GM12878 (cell line): ENCODE measurements at regions not wholly inside any gene's neighbourhood (a gene's known extent, or its start where the extent isn't known, plus 50 kb on each side); places are given as distances from the start of the nearest gene placed in this dataset.

Experiments used
- ATAC-seq: fragments of 200-7000 bp; cut with Tn5 transposase; 3 replicates; pipeline ENCODE4 v1.9.1; 2020; ENCODE audit warnings: mild to moderate bottlenecking, moderate library complexity
- BruUV-seq: library from RNA; stranded (reverse); fragments of 400-500 nt; replicated peaks from 2 replicates; lab custom pipeline; 2021; lab: Mats Ljungman, UMichigan
- CTCF ChIA-PET: fragments of 300-600 bp; sonication (Branson Sonifier 250); formaldehyde crosslinking; extraction: SDS; loops from one replicate; lab custom pipeline; 2021; ENCODE audit warnings: inconsistent platforms; lab: Yijun Ruan, JAX
- POLR2A ChIA-PET: fragments of 350-600 bp; formaldehyde crosslinking; extraction: SDS; loops from one replicate; lab custom pipeline; 2021; ENCODE audit warnings: inconsistent platforms; lab: Charles Lee
- RAD21 ChIA-PET: fragments of 300-600 bp; sonication (Branson Sonifier 250); formaldehyde crosslinking; loops from one replicate; lab custom pipeline; 2023; ENCODE audit warnings: antibody characterized with exemption; ENCODE audit not compliant: unreplicated experiment; lab: Charles Lee
- SMC1A ChIA-PET: fragments of 300-600 bp; sonication (Branson Sonifier 250); formaldehyde crosslinking; loops from one replicate; lab custom pipeline; 2023; ENCODE audit not compliant: unreplicated experiment, uncharacterized antibody; lab: Charles Lee
- DNase-seq: peaks from one replicate; pipeline ENCODE4 v3.0.0-alpha.2; 2011; ENCODE audit warnings: low read depth, low spot score
- FAIRE-seq: peaks from 3 replicates; lab custom pipeline; 2011; peaks lifted over from hg19 to GRCh38; lab: Jason Lieb, UNC
- H2AFZ ChIP-seq: 2 replicates; pipeline ENCODE4 v1.6.0; 2011; ENCODE audit warnings: low read depth, low read length, control low read depth; ENCODE audit not compliant: control insufficient read depth
- H3K27ac ChIP-seq: 2 replicates; pipeline ENCODE4 v1.5.1; 2011; ENCODE audit warnings: control low read depth; ENCODE audit not compliant: control insufficient read depth, insufficient read depth
- H3K27me3 ChIP-seq, 2 experiments: replicated peaks in 1 of 2; 2 replicates each; pipeline versions ENCODE4 v1.6.0 to v1.6.1; 2011; ENCODE audit warnings: low read length in 1 of 2; ENCODE audit not compliant: control insufficient read depth in 2 of 2, insufficient read depth in 2 of 2
- H3K36me3 ChIP-seq, 2 experiments: 2 replicates each; pipeline ENCODE4 v1.5.1; 2011; ENCODE audit warnings: low read length in 1 of 2; ENCODE audit not compliant: control insufficient read depth in 2 of 2, insufficient read depth in 2 of 2
- H3K4me1 ChIP-seq: 2 replicates; pipeline ENCODE4 v1.6.1; 2011; ENCODE audit warnings: mild to moderate bottlenecking, low read length, moderate library complexity, mixed read lengths; ENCODE audit not compliant: control insufficient read depth, insufficient read depth
- H3K4me2 ChIP-seq: 2 replicates; pipeline ENCODE4 v1.6.0; 2011; ENCODE audit warnings: control low read depth; ENCODE audit not compliant: control insufficient read depth, insufficient read depth
- H3K4me3 ChIP-seq: fragments of 200-600 bp; sonication (generic); 2 replicates; pipeline ENCODE4 v1.5.1; 2016
- H3K79me2 ChIP-seq: 2 replicates; pipeline ENCODE4 v1.6.0; 2011; ENCODE audit warnings: low read length; ENCODE audit not compliant: control insufficient read depth, insufficient read depth
- H3K9ac ChIP-seq: 2 replicates; pipeline ENCODE4 v1.8.0; 2011; ENCODE audit warnings: low read length, control low read depth, mixed read lengths; ENCODE audit not compliant: control insufficient read depth, insufficient read depth
- H3K9me3 ChIP-seq: replicated peaks from 3 replicates; pipeline ENCODE4 v1.5.1; 2011; ENCODE audit warnings: mild to moderate bottlenecking, low read length; ENCODE audit not compliant: control insufficient read depth, insufficient read depth
- H4K20me1 ChIP-seq: 2 replicates; pipeline ENCODE4 v1.6.0; 2011; ENCODE audit not compliant: control insufficient read depth, insufficient read depth
- ASH2L ChIP-seq: fragments of 300-600, 200-600 bp; sonication (generic); IDR thresholded peaks from 2 replicates; pipeline ENCODE4 v1.6.1; 2017; ENCODE audit warnings: low read depth, mild to moderate bottlenecking, borderline replicate concordance
- BCL11A ChIP-seq: IDR thresholded peaks from 2 replicates; pipeline ENCODE4 v1.6.1; 2011; ENCODE audit warnings: low read depth, low read length
- BCL3 ChIP-seq: IDR thresholded peaks from 2 replicates; pipeline ENCODE4 v1.6.1; 2011; ENCODE audit warnings: borderline replicate concordance, low read depth, mild to moderate bottlenecking, moderate library complexity, low read length; ENCODE audit not compliant: insufficient read depth, poor library complexity, severe bottlenecking
- HDAC2 ChIP-seq: fragments of 200-600 bp; sonication (generic); IDR thresholded peaks from 2 replicates; pipeline ENCODE4 v1.6.1; 2017
- RAD51 ChIP-seq: fragments of 450-650 bp; IDR thresholded peaks from 2 replicates; pipeline ENCODE4 v1.6.1; 2016; ENCODE audit warnings: moderate library complexity, mild to moderate bottlenecking, inconsistent platforms
- SMAD5 ChIP-seq: IDR thresholded peaks from 2 replicates; pipeline ENCODE4 v1.6.1; 2016; ENCODE audit warnings: antibody characterized with exemption, low read depth
- SMC3 ChIP-seq: IDR thresholded peaks from 2 replicates; pipeline ENCODE4 v1.6.1; 2011; ENCODE audit warnings: low read length, improper control_type of control experiment, borderline replicate concordance
- SUPT20H ChIP-seq: IDR thresholded peaks from 2 replicates; pipeline ENCODE4 v1.6.1; 2011; ENCODE audit warnings: low read depth, mild to moderate bottlenecking, low read length, moderate library complexity, borderline replicate concordance; ENCODE audit not compliant: control insufficient read depth
- YBX1 ChIP-seq: fragments of 450-650 bp; IDR thresholded peaks from 2 replicates; pipeline ENCODE4 v1.6.1; 2016; ENCODE audit warnings: antibody characterized with exemption
- ZBTB4 ChIP-seq: fragments of 450-650 bp; formaldehyde crosslinking; IDR thresholded peaks from 2 replicates; pipeline ENCODE4 v1.4.0; 2022; ENCODE audit warnings: mild to moderate bottlenecking, moderate library complexity
- WGBS: methylation state at CpG from one replicate; pipeline ENCODE4 v1.1.6; 2016; ENCODE audit warnings: low lambda C conversion rate; ENCODE audit not compliant: insufficient replicate concordance, insufficient coverage; ENCODE audit errors: missing lambda C conversion rate; 5-methylcytosine and 5-hydroxymethylcytosine counted together
- in situ Hi-C: fragments of 300-500 bp; cut with MboI; formaldehyde crosslinking; loops from 9 replicates; pipeline ENCODE4 v1.14.3; 2018; ENCODE audit warnings: mixed read lengths
- intact Hi-C: fragments of 100-400 bp; cut with micrococcal nuclease; formaldehyde crosslinking; loops from one replicate; pipeline ENCODE4 v1.14.2; 2022; ENCODE audit not compliant: unreplicated experiment

- H3K4me2 ChIP-seq, result no peak overlapping the region
- no peak overlapping the region for H3K27ac ChIP-seq
- no TSS peak for BruUV-seq
- H3K27me3 ChIP-seq, result peaks cover 0 to 6% of the 10 kb centered on the region in 2 experiments; a peak in 2 of 4 replicates
- no peak for DNase-seq
- no peaks in the 10 kb centered on the region for H3K36me3 ChIP-seq
- POLR2A ChIA-PET, result no interaction called here
- in situ Hi-C loops (no loop called here), intact Hi-C loops (no loop called here)
- FAIRE-seq, result no peak
- no peaks in the 10 kb centered on the region for H3K9me3 ChIP-seq
- H3K4me1 ChIP-seq, result no peaks in the 10 kb centered on the region
- H3K4me3 ChIP-seq, result no peak overlapping the region
- TF ChIP-seq SUPT20H (no peak), ZBTB4 (CRISPR knock-in tag) (no peak), BCL11A (no peak), SMC3 (no peak), ASH2L (no peak), BCL3 (no peak), RAD51 (no peak), YBX1 (no peak), HDAC2 (no peak), SMAD5 (no peak)
- TF ChIP-seq, all 136 proteins: peak for 0
- 17% methylated on average over 4 of the region's 4 CpGs for WGBS
- SMC1A ChIA-PET, result no interaction called here
- ATAC-seq, result no peak
- RAD21 ChIA-PET, result no interaction called here
- Histone ChIP-seq H2AFZ (no peak overlapping the region), H3K79me2 (no peaks in the 10 kb centered on the region), H4K20me1 (no peaks in the 10 kb centered on the region), H3K9ac (no peak overlapping the region)
- CTCF ChIA-PET, result no interaction called here
Observed at GRCh38 chr16:79772048-79772447, 171.5 kb upstream of the MAF start.
